ENCODE measurements at regions not wholly inside any gene's neighbourhood (a gene's known extent, or its start where the extent isn't known, plus 50 kb on each side); places are given as distances from the start of the nearest gene placed in this dataset.

DNA sequence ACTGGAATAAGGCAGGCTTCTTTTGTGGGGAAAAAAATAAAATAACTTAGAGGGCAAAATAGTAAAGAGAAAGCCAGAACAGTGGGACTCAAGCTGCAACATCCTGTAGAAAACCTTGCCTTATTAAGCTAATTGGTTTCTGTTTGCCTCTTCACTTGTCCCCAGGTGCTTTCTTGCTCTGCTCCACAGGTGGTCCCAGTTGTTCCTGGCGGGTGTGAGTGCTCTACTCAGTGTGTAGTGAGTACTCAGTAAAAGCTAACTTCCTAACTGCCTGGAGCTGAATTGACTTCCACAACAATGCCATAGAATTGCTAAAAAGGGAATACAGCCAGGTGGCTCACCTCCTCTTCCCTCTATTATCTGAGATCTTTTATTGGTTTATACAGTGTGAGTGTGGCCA is 930.2 kb downstream of the C4orf33 start:
- BruUV-seq (replicated peaks), result no TSS peak
- peak; percentile 30 for DNase-seq (ENCODE audit: low spot score)
- no peaks in the 10 kb centered on the region for H3K36me3 ChIP-seq (ENCODE audit: insufficient read depth, low read length, poor library complexity, severe bottlenecking)
- H3K4me3 ChIP-seq (ENCODE audit: low read depth, low read length, poor library complexity, severe bottlenecking), result no peak overlapping the region
- H3K4me1 ChIP-seq (ENCODE audit: insufficient read depth, low read length, poor library complexity, severe bottlenecking), result peaks cover 6% of the 10 kb centered on the region
- ChIA-PET POLR2A (ENCODE audit: low non-redundant PET) (no interaction called here), CTCF (no interaction called here)
- intact Hi-C loops (cut with micrococcal nuclease; ENCODE audit: unreplicated experiment), result no loop called here
- TF ChIP-seq, protein P1, sequence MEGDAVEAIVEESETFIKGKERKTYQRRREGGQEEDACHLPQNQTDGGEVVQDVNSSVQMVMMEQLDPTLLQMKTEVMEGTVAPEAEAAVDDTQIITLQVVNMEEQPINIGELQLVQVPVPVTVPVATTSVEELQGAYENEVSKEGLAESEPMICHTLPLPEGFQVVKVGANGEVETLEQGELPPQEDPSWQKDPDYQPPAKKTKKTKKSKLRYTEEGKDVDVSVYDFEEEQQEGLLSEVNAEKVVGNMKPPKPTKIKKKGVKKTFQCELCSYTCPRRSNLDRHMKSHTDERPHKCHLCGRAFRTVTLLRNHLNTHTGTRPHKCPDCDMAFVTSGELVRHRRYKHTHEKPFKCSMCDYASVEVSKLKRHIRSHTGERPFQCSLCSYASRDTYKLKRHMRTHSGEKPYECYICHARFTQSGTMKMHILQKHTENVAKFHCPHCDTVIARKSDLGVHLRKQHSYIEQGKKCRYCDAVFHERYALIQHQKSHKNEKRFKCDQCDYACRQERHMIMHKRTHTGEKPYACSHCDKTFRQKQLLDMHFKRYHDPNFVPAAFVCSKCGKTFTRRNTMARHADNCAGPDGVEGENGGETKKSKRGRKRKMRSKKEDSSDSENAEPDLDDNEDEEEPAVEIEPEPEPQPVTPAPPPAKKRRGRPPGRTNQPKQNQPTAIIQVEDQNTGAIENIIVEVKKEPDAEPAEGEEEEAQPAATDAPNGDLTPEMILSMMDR (conservative IDR thresholded peaks at IDR 0.05; ENCODE audit: low read depth, low read length), result no peak
- TF ChIP-seq EZH2 (IDR thresholded peaks at IDR 0.05; ENCODE audit: borderline replicate concordance, low read depth, low read length, poor library complexity, severe bottlenecking), result no peak
- H3K9me3 ChIP-seq (ENCODE audit: low read depth, low read length, poor library complexity, severe bottlenecking), result no peaks in the 10 kb centered on the region
- no peak overlapping the region for H3K27ac ChIP-seq (ENCODE audit: low read depth, low read length, poor library complexity, severe bottlenecking)
- H3K27me3 ChIP-seq (replicated peaks; ENCODE audit: insufficient read depth, low read depth, low read length, poor library complexity), result no peaks in the 10 kb centered on the region

DNA sequence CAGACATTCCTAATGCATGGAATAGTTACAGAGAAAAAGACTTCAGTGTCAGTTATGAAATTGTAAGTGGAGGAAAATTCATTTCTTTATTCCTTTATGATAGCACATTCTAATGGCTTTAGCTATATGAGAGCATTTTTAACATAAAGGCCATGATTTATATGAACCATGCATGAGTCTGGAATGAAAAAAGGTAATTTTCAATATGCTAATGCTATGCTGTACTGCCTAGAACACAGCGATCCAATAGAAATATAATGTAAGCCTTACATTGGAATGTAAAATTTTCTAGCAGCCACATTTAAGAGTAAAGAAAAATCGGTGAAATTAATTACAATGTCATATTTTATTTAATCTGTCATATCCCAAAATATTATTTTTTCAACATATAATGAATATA is 932.0 kb downstream of the C4orf33 start:
- no peak for TF ChIP-seq EZH2 (IDR thresholded peaks at IDR 0.05; ENCODE audit: borderline replicate concordance, low read depth, low read length, poor library complexity, severe bottlenecking)
- TF ChIP-seq, protein P1 (conservative IDR thresholded peaks at IDR 0.05; ENCODE audit: low read depth, low read length), result no peak
- H3K4me1 ChIP-seq (ENCODE audit: insufficient read depth, low read length, poor library complexity, severe bottlenecking), result peaks cover 6% of the 10 kb centered on the region
- no peak for DNase-seq (ENCODE audit: low spot score)
- ChIA-PET POLR2A (ENCODE audit: low non-redundant PET) (no interaction called here), CTCF (no interaction called here)
- BruUV-seq (replicated peaks), result no TSS peak
- H3K9me3 ChIP-seq (ENCODE audit: low read depth, low read length, poor library complexity, severe bottlenecking), result no peaks in the 10 kb centered on the region
- no peak overlapping the region for H3K27ac ChIP-seq (ENCODE audit: low read depth, low read length, poor library complexity, severe bottlenecking)
- H3K4me3 ChIP-seq (ENCODE audit: low read depth, low read length, poor library complexity, severe bottlenecking), result no peak overlapping the region
- no peaks in the 10 kb centered on the region for H3K36me3 ChIP-seq (ENCODE audit: insufficient read depth, low read length, poor library complexity, severe bottlenecking)
- H3K27me3 ChIP-seq (replicated peaks; ENCODE audit: insufficient read depth, low read depth, low read length, poor library complexity), result no peaks in the 10 kb centered on the region
- intact Hi-C loops (cut with micrococcal nuclease; ENCODE audit: unreplicated experiment), result no loop called here

DNA sequence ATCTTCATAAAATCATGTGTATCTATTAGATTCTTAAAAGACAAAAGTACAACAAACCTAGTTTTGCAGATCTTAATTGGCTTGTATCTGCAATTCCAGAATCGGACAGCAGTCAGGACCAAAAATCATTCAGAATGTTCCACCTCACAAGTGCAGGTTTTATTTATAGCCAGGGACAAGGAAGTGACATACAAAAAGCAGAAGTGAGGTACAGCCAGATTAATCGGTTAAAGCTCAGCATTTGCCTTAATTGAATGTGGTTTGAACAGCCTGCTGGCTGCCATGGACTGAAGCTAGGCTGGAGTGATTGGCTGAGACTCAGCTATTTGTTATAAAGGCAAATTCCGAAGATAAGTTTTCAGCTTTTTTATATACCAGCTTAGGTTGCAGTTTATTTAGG is 932.6 kb downstream of the C4orf33 start:
- ChIA-PET POLR2A (ENCODE audit: low non-redundant PET) (no interaction called here), CTCF (no interaction called here)
- H3K4me3 ChIP-seq (ENCODE audit: low read depth, low read length, poor library complexity, severe bottlenecking), result no peak overlapping the region
- no peaks in the 10 kb centered on the region for H3K27me3 ChIP-seq (replicated peaks; ENCODE audit: insufficient read depth, low read depth, low read length, poor library complexity)
- DNase-seq (ENCODE audit: low spot score), result no peak
- H3K27ac ChIP-seq (ENCODE audit: low read depth, low read length, poor library complexity, severe bottlenecking), result no peak overlapping the region
- intact Hi-C loops (cut with micrococcal nuclease; ENCODE audit: unreplicated experiment), result no loop called here
- TF ChIP-seq, protein P1 (conservative IDR thresholded peaks at IDR 0.05; ENCODE audit: low read depth, low read length), result no peak
- no peak for TF ChIP-seq EZH2 (IDR thresholded peaks at IDR 0.05; ENCODE audit: borderline replicate concordance, low read depth, low read length, poor library complexity, severe bottlenecking)
- H3K9me3 ChIP-seq (ENCODE audit: low read depth, low read length, poor library complexity, severe bottlenecking), result no peaks in the 10 kb centered on the region
- H3K4me1 ChIP-seq (ENCODE audit: insufficient read depth, low read length, poor library complexity, severe bottlenecking), result peaks cover 6% of the 10 kb centered on the region
- H3K36me3 ChIP-seq (ENCODE audit: insufficient read depth, low read length, poor library complexity, severe bottlenecking), result no peaks in the 10 kb centered on the region
- no TSS peak for BruUV-seq (replicated peaks)

All from A673 (cell line).